NCI-H2081 (cell line): ENCODE measurements at regions not wholly inside any gene's neighbourhood (a gene's known extent, or its start where the extent isn't known, plus 50 kb on each side); places are given as distances from the start of the nearest gene placed in this dataset.

ENCODE experiments used
- DNase-seq, 2 experiments: peaks; one replicate each; lab custom pipeline; 2025; lab: John Stamatoyannopoulos, UW

DNA sequence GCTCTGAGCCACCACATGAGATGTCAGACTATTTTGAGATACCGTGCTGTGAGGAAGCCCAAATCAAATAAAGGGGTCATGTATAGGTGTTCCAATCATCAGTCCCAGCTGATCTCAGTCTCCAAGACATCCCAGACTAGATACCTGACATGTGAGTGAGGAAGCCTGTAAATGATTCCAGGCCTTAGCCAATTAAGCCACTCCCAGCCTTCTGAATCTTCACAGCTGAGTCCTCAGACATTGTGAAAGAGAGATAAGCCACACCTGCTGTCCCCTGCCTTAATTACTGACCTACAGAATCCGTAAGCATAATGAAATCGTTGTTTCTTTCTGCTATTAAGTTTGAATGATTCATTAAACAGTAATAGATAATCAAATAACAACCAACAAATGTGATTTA, 671.4 kb downstream of the ZNF674 start:
- no peak for DNase-seq

DNA sequence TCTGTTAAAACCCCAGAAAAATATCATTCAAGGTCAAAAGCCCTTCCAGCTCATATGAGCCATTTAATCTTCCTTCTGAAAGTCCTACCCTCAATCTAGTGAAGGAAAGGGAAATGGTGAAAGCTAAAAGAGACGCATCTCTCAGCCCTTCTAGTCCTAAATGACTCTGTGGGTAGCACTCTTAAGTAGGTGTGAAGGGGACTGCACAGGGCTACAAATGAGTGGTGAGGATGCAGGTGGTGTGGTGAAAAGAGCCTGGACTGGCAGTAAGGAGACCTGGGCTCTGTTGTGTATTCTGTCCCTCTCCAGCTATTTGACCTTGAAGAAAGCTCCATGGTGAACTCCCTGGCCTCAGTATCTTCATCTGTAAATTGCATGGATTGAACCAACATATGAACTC, 671.8 kb upstream of the DIPK2B start:
- no peak for DNase-seq

DNA sequence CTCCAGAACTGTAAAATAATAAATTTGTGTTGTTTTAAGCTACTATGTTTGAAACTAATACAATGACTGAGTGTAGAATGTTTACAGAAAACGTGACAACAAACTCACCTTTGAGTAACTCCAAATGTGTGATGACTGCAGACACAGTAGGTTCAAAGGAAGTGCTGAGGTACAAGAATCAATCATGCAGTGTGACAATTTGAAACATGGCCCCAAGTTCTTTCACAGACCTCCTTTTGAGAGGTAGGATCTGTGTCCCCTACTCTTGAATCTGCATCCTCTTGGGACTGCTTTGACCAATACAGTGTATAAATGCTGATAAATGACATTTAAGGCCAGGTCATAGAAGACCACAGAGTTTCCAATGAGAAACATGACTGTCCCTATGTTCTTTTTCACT, 667.7 kb upstream of the DIPK2B start:
- no peak for DNase-seq

DNA sequence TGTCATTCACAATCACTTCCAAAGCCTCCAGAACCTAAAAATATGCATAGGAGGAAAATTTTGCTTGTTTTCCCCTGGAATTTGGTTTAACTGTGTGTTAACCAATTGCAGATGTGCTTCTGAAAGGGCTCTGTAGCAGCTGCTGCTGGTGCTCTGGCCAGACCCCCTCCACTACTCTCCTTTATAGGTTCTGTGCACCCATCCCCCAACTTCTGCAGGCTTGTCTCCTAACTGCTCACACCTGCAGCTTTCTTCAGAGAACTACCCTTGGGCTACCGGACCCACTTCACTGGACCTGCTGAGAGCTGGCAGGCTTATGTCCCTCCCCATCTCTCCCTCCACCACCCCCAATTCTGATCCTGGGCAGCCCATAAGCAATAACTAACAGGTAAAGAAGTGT, 662.1 kb upstream of the DIPK2B start:
- no peak for DNase-seq

DNA sequence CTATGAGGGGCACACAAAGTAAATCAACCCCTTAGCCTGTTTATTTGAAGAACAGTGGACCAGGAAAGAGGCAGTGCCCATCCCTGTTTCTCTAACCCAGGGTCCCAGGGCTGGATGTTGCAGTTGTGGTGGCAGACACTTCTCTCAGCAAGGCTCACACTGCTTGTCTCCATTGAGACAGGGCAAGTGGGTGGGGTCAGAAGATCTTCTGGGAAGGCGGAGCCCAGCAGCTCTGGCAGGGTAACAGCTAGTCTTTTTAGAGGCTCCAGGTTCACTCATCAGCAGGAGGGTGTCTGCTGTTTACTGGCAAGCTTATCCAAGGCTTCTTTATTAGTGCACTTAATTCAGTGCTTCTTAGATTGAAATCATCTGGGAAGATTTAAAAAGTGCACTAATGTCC, 659.8 kb upstream of the DIPK2B start:
- DNase-seq, result no peak

DNA sequence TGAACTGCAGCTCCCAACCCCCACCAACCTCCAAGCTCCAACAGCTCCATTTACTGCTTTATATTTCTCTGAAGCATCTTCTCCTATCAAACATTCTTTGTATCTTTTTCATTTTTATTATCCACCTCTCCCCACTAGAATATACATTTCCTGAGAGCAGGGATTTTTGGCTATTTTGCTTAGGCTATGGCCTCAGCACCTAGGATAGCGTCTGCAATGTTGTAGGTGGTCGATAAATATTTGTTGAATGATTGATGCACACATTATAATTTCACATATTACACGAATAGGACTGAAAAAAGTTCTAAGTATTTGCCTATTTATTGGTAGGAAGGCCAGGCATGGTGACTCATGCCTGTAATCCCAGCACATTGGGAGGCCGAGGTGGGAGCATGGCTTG, 658.7 kb upstream of the DIPK2B start:
- no peak for DNase-seq

DNA sequence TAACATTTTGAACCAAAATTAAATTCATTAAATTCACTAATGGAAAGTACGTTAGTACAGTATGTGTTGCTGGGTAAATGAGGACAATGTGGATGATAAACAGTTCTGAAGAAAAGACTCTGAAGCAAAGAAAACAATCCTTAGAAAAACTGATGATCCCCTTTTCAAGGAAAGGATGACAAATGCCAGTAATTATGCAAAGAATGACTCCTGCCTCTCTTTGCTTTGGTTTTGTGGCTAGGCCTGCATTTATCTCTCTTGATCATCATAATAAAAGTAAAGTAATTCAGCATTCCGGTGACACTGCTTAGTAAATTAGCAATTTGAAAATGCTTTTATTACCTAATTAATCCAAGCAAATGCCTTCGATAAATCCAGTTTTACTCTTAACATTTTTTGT, 652.2 kb upstream of the DIPK2B start:
- no peak for DNase-seq

DNA sequence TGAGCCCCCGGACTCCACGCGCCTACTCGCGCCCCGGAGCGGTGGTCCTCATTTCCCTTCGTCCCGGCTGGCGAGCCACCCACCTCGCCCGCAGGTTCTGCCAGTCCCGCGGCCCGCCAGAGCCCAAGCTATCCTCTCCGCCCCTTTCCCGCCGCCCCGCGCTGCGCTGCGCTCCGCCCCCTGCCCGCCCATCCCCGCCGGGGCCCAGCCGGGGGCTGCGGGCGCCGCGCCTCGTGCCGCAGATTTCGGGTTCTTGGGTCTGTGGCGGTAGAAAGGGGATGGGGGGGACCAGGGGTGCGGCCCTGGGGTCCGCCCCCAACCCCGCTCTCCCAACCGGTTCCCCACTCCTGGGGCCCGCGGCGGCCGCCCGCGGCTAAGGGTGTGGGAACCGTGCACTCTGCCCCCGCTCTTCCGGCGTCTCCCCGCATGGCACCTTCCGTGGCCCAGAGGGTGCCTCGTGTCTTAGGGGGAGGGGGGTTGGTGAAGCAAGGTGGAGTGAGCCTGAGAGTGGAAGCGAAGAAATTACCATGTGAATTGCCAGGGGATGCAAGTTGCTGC, 650.8 kb upstream of the DIPK2B start:
- DNase-seq, result peak; percentile 51 to 82

DNA sequence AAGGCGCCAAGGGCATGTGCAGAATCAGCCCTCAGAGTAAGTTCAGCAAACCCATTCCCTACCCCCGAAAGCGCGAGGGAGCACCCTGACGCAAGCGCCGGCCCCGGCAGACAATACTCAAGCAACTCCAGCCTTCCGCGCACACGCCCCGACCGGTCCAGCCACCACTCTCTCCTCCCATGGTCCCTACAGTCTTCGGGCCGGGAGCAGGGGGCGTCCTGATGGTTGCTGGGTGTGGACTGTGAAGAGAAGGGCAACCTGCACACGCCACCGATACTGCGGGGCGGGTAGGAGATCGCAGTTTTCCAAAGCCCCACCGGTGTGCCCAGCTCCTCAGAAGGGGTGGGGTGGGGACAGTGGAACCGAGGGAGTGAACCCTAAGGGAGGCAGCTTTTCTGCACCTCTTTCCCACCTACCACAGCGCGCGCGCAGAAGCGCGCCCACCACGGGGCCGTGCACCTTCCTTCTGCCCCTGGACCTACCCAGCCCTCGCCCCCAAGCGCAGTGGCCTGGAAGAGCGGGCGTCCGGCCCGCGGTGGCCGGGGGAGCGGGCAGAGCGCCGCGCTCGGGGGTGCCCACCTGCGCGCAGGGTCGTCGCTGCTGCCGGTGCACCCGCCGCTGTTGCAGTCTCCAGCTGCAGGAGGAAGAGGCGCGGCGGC, 650.2 kb upstream of the DIPK2B start:
- peak; percentile 21 to 39 for DNase-seq

DNA sequence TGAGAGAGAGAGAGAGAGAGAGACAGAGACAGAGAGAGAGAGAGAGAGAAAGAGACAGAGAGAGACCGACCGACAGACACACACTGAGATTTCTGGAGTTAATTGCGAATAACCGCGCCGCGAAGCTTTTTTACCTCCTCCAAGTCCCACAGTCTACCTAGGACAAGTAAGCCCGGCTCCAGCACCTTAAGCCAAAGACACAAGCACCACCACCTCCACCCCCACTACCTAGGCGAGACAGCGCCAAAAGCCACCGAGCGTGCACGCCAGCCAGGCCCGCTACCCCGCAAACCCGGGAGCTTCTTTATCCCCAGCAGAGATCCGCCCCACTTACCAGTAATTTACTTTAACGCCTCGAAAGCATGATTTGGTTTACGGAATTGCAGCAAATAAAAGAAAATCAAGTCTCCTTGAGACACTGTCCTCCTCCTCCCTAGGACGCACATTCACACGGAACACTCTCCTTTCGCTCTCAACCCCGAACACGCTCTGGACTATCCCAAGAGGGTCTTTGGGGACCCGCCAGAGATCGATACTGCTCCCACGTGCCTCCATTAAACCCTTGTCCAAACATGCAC, 649.6 kb upstream of the DIPK2B start:
- DNase-seq, result no peak

DNA sequence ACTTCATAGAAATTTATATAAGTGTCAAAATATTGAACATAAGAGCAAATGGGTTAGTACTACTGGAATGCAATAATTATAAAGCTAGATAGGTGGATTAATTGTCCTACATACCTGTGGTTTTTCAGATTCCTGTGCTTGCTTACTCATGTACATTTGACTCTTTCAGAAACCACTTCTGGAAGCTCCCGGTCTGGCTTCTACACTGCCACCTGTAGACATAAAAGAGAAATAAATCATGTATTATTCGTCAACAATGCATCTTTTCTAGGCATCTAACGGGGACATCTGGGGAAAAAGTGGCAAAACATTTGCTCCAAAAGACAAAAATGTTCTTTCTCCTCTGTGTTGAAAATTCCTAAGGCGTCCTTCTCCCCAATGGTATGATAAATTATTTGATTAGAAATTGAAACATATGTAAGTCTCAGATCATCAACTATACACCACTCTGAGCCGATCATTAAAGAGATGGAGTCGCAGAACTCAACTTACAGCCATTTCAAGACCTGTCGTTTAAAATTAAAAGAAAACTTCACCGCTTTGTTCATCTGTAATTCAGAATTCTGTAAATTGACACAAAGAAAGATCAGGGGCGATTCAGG, 648.7 kb upstream of the DIPK2B start:
- peak; percentile 13 to 55 for DNase-seq

DNA sequence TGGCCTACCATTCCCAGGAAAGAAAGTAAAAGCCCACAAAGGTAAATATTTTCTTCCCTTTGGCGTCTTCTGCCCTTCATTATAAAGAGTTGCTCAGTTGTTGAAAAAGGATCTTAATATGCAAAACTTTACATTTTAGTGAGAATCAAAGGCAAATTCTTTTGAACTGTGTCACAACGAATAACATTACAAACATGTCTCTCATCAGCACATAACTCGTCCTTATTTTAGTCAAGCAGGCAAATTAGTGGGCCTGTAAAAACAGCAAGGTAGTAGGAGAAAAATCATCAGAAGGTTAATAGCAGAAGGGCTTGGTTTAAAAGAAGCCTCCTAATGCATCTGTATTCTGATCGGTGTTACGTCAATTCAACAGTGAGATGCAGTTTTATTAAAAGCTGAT, 647.3 kb upstream of the DIPK2B start:
- no peak for DNase-seq

DNA sequence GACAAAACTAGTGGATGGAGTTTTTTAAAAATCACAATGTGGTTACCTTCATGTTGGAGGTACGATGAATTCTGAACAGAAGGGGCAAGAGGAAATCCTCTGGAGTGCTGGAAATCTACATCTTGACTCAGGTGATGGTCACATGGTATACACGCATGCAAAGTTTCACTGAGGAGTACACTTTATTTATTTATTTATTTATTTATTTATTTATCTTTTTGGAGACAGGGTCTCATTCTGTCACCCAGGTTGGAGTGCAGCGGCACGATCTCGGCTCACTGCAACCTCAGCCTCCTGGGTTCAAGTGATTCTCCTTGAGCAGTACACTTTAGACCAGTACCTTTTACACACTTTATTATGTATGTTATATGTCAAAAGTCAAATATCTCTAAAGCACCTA, 645.7 kb upstream of the DIPK2B start:
- no peak for DNase-seq

DNA sequence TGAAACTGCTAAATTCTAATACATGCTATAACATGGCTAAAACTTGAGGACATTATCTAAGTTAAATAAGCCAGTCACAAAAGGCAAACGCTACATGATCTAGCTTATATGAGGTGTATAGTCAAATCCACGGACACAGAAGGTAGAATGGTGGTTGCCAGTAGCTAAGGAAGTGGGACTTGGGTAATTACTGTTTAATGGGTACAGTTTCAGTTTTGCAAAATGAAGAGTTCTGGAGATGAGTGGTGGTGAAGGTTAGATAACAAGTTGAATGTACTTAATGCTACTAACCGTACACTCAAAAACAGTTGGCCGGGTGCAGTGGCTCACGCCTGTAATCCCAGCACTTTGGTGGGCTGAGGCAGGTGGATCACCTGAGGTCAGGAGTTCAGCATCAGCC, 644.5 kb upstream of the DIPK2B start:
- no peak for DNase-seq

DNA sequence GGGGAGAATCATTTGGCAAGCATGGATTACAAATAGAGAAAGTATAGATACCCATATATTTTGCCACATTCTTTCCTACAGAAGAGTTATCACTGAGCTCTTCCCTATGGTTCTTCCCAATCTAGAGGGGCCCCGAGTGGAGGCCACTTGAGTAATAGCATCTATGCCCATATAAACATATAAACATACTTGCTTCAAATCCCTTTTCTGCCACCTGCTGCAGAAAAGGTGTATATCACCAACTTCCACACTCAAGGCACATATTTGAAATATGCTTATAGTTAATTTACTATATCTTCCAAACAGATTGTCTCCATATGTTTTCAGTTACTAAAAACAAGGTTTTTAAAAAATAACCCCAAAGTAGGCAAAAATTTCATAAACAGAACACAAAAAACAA, 642.8 kb upstream of the DIPK2B start:
- peak in 1 of 2 experiments; percentile 15 for DNase-seq

DNA sequence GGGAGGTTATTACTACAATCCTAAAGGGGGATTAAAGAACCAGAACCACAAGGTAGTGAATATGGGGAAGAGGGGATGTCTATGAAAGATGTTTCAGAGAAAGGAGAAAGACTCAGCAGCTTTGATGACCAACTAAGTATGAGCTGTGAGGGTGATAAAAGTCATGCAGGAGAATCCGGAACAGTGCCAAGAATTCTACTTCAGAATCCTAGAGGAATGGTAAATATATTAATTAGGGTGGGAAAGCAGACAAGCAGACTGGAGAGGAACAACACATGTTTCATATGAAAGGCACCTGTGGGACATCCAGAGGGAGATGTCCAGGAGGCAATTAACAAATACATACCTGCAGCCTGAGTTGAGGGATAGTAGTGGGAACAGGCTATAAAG, 642.2 kb upstream of the DIPK2B start:
- DNase-seq, result no peak

DNA sequence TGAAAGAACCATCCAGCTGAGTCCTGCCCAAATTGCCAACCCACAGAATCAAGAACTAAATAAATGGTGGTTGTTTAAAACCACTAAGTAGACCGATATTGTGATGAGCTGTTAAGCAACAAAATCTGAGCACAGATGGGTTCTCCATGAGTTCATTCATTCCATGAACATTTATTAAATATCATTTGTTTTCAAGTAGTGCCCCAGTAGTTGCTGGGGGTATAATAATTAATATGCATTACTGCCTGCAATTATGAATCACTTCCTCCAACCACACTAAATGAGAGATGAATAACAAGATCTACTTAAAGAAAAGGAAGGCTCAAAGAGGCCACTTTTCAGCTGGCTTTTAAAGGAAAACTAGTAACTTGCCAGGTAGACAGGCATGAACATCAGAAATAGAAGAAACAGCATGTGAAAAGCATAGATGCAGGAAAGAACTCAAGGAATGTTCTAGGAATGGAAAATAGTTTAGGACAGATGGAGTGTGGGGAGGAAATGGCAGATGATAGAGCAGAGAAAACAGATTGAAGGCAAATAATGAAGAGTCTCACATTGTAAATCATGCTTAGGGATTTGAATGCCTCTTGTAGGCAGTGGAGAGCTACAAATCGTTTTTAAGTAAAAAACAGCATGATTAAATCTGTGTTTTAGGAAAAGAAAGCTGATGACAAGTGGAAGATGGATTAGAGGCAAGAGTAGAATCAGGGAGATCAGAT, 641.7 kb upstream of the DIPK2B start:
- no peak for DNase-seq

DNA sequence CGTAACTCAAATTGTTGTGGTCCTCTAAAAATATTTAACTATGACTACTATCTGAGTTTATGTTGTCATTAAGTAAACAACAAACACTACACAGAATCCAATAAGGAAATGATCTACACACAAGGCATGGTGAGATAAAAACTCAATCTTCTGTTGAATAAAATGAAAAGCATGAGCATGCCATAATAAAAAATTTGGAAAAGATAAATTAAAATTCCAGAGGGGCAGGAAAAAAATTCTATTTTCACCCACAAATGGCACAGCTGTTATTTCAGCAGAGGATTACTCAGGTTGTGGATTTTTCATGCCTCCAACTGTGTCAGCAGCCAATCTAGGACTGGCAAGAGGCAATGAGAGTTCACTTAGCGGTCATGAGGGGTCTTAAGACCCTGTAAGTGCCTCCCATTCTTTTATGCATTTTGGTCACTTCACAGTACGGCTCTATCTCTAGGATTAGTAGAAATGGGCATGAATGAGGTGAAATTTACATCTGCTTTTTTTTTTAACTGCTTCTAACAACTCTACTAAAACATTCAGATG, 639.8 kb upstream of the DIPK2B start:
- no peak for DNase-seq

DNA sequence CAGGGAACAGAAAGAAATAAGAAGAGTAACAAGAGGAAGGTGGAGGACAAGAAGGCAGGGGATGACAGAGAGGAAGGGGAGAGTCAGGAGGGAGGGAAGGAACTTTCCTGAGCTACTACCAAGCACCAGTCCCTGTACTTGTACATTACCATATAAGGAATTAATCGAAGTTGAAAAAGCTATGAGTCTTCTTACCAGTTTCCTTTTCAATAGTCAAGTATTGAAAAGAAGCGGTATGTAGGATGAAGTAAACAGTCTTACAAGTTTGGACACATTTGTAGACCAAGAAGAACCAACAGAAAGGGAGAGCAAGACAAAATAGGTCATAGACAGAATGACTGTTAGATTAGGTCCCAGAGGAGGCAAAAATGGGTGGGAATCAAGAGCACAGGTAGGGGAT, 629.7 kb upstream of the DIPK2B start:
- DNase-seq, result no peak

DNA sequence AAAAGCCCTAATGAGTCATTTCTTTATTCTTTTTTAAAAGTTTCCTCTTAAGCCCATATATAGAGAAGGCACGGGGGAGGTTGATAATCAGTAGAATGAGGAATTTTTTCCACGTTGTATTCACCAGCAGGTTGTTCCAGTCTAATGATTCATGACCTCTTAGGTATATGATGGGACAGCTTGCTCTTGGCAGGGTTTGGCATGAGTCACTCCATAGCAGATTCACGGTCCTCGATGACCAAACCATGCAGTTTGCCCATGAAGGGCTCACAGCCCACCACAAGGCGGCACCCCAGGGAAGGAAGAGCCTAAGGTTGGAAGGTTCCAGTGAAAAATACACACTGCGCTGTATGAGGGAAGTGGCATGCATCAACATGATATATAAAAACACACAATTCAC, 623.8 kb upstream of the DIPK2B start:
- DNase-seq, result peak in 1 of 2 experiments; percentile 10

DNA sequence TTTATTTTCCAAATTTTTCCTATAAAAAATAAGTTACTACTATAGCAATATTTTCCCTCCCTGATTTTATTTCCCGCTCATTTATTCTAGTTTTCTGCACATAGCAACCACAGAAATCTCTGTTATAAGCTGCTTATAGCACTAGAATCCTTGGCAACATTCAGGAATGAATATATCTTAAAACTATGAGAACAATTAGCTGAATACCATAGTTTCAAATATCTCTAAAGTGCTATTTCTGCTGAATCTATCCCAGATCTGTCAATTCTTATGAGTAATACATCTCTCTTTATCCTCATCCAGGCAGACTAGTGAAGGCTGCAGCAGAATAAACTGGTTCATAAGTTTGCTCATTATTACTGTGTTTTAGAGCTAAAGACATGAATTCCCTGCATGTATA, 622.9 kb upstream of the DIPK2B start:
- no peak for DNase-seq

DNA sequence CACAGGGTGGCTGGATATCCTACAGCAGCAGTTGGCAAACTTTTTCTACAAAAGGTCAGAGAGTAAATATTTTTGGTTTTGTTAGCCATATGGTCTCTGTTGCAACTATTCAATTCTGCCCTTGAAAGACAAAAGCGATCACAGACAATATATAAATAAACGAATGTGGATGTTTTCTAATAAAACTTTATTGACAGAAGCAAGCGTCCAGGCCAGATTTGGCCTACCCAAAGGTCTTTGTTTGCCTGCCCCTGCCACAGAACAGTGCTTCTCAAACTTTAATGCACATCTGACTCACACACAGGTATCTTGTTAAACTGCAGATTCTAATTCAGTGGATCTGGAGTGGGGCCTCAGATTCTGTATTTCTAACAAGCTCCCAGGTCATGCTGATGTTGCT, 621.4 kb upstream of the DIPK2B start:
- no peak for DNase-seq

DNA sequence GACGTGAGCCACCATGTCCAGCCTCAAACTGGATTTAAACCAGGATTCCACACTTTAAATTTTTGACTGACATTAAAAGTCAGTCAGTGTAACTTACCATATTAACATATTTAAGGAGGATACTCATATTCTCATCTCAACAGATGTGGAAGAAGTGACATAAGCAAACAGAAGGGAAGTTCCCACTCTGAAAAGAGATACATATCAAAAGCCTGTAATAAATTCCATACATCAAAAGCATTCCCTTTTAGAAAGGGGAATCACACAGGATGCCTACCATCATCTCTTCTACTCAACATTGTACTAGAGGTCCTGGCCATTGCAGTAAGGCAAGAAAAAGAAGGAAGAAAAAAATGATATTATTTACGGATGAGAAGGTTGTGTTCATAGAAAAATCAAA, 618.2 kb upstream of the DIPK2B start:
- DNase-seq, result no peak
